ENCODE measurements at regions not wholly inside any gene's neighbourhood (a gene's known extent, or its start where the extent isn't known, plus 50 kb on each side); places are given as distances from the start of the nearest gene placed in this dataset.
A peak's percentile ranks its signal among the peaks of the same experiment; 100 is the strongest.

DNA sequence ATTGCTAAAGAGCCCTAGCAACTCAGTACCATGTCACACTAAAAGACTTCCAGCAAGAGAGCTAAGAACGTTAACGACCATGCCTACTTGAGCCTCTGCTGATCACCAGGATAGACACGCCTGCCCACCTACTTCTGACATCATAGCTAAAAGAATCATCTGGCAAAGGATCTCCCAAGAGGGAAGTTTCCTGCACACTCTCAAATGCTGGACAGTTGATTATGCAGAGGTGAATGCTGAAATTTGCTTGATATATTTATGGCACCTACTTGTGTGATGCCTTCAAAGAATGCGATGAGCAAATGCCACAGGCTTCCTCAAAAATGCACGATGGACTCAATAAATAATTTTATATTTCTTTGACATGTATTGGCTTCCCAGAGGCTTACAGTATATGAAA lies 113.6 kb downstream of the GALC start:
- no peak for DNase-seq (ENCODE audit: low read depth)

DNA sequence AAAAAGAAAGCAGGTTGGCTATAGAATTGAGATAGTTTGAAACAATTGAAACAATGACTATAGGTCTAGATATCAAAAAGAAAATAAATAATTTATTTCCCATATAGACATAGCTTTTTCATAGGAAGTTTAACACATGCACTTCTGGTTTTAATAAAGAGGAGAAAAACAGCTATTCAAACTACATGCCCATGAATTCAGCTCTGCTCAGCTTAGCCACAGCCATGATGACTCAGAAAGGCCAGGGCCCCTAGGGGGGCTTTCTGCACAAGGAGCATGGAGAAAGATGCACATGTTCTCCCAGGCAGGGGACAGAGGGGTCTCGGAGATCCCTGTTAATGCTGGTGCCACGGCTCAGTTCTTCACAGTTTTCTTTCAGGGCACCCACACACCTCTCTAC lies 114.0 kb downstream of the GALC start:
- DNase-seq (ENCODE audit: low read depth), result no peak

DNA sequence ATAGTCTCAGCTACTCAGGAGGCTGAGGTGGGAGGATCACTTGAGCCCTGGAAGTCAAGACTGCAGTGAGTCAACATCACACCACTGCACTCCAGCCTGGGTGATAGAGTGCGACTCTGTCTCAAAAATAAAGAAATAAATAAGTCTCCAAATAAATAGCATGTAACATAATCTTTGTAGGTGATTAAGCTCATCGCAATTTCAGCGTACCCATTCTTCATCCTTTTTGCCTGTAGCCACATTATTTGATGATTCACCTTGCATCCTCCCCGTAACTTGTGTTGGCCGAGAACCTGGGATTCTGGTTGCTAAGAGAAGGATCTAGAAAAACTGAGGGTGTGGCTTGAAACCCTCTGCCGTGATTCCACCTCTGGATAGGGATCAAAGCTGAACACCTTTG lies 115.1 kb downstream of the GALC start:
- DNase-seq (ENCODE audit: low read depth), result no peak

DNA sequence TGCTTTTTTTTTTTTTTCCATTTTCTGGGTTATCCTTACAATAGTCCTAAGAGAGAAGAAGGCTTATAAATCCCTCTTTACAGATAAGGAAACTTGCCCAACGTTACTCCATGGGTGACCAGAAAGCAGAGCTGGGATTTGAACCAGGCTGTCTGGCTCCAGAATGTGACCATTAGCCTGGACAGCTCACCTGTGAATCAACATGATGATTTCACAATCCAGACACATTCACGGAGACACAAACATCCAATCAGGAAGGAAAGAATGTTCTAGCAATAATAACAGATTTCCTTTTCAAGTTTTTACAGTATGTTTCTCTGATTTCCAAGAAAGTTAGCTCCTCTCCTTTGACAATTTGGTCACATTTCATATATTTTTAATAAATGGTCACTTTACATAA lies 118.3 kb downstream of the GALC start:
- no peak for DNase-seq (ENCODE audit: low read depth)

DNA sequence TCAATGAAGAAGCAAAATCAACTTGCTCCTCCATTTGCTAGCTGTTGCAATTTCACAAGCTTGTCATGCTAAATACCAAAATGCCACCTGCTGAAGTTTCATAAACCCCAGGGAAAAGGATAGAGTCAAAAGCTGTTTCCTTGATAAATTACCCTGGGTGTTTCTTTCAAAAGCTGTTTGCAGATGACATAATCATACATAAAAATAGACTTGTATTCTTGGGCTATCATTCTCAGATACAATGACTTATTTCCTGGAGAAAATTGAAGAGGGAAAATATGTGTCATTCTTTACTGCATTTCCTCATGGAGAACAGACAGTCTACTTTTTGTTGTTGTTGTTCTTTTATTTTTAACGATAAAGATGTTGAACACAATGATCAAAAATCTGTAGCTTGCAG lies 119.2 kb downstream of the GALC start:
- no peak for DNase-seq (ENCODE audit: low read depth)

DNA sequence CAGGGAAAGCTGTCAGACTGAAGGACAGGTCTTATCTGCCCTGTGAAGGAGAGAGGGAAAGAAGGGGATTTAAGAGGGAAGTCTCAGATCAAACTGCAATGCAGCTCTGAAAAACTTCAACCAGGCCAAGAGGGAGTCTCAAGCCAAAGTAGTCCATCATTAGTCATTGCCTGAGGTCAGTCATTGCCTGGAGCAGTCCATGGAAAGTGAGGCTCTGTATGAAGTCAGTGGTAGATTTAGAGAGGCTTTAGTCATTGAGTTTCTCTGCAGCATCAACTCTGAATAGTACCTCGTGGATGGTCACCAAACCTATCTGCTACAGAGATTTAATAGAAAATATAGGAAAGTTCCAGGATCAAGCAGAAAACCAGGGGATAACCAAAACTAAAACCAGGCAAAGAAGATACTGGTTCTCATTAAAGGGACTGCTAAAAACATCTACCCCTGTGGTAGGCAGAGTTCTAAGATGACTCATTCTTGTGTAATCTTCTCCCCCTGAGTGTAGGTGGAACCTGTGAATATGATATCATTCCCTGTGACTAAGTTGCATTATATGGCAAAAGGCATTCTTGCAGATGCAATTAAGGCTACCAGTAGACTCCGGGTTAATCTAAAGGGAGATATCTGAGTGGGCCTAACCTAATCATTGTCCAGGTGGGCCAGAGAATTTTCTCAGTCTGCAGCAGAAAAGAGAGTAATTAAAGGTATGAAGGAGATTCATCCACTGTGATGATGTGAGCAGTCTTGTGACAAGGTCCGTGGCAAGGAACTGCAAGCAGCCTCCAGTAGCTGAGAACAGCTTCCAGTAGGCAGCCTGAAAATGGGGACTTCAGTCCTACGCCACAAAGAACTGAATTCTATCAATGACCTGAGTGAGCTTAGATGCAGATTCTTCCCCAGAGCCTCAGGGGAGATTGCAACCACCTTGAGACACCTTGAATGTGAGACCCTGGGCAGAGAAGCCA lies 123.1 kb downstream of the GALC start:
- DNase-seq (ENCODE audit: low read depth), result peak; percentile 15

DNA sequence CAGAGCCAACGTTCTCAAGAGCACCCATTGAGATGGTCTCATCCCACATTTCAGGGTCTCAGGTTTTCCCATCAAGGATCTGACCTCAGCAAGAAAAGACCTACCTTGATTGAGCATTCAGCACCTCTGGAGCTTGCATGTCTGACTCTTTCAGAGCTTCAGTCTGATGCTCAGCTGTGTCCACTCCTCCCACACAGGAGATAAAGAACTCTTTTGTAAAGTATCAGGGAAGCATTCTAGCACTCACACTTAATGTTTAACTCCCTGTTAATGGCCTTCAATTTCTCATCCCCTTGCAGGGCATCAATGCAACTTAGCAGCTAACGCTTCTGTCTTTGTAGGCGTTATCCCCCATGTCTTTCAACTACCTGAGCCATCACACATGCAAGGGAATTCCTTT lies 124.1 kb downstream of the GALC start:
- DNase-seq (ENCODE audit: low read depth), result no peak

DNA sequence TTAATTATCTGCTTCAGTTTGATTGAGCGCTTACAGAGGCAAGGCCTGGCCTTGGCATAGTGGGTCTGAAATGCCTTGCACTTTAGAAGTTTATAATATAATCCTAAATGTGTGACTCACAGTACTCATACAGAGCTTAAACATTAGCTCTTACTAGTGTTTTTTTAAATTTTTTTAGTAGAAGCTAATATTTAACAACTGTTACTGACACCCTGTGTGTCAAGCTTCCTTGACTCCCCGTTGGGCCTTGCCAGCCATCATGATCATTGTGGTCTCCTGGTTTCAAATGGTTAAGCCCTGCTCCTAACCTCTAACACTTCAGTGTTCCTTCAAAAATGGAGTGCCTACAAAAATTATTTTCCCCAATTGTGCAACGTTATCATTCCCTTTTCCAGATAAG lies 126.9 kb downstream of the GALC start:
- DNase-seq (ENCODE audit: low read depth), result no peak

DNA sequence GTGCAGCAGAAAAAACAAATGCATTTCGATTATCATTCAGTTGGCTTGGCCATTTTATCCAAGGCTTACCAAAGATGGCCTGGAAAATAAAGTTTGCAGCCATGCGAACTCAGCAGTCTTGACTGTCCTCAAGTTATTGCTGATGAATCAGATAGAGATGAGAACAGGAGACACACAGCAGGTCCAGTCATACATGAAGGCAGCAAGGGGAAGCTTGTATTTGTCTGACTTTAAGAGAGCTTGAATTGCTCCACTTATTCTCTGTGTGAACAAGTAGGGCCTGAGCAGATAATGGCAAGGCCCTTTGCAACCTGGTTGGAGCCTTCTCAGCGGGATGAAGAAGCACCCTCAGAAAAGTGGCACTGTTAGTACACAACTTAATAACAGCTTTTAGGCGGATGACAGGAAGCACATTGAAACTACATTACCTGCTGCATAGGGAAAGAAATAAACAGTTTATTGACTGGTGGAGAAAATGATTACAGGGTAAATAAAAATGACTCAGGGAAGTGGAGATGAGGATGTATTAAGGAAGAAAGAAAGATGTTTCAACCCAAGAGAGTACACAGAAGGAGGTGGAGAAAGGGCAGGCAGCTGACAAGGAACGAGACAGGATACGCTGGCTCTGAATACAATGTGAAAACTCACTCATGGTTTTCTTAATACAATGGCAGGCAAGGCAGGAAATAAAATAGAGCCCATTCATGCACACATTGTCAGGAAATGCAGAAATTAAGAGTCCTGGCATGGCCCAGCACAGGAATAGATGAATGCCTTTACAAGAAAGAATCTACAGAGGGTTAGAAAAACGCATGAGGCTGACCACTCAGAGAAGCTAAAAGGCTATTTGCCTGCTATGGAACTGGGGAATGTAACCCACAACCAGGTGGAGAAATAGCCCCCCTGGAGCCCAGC lies 128.4 kb downstream of the GALC start:
- no peak for DNase-seq (ENCODE audit: low read depth)

DNA sequence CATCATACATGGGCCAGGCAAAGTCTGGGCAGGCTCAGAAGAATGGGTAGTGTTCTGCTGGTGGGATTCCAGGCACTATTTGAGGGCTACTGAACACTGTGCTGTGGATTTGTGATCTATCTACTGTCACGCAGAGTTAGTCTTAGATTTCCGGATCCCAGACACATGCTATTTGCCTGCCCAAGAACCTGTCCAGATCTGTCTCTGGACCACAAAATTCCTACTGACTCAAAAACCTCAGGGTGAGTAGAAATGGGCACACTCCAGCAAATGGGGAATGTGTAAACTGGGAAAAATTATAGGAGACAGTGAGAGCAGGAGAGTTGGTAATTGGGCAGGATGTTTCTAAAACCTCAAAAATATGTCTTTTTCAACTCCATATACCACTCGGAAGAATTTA lies 129.9 kb downstream of the GALC start:
- no peak for DNase-seq (ENCODE audit: low read depth)

DNA sequence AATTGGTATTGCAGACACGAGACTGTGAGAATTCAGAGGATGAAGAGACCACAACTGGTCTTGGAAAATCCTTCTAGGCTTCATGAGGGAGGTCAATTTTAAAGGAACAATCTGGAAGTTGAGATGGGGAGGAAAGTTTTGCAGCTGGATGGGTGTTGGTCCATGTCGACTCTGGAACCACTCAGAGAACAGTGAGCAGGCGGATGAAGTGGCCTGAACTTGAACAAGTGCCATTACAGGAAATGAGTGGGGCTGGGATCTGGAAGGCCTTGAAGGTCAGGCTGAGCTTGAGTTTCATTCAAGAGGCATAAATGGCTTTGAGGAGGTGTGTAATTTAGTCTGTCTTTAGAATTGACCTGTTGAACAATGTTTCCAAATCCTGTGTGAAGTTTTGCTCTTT lies 140.9 kb downstream of the GALC start:
- DNase-seq (ENCODE audit: low read depth), result no peak

DNA sequence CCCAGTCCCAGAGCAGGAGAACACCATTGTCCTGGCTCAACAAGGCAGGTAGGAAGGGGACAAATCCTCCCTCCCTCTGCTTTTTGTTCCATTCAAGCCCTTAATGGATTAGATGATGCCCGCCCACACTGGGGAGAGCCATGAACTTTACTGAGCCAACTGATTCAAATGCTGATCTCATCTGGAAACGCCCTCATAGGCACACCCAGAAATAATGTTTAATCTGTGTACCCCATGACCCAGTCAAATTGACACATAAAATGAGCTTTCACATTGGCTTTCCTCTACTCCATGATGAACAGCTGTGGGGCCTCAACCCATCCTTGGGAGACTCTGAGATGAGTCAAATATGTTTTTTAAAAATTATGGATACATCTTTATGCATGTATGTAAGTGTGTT lies 141.8 kb downstream of the GALC start:
- no peak for DNase-seq (ENCODE audit: low read depth)

DNA sequence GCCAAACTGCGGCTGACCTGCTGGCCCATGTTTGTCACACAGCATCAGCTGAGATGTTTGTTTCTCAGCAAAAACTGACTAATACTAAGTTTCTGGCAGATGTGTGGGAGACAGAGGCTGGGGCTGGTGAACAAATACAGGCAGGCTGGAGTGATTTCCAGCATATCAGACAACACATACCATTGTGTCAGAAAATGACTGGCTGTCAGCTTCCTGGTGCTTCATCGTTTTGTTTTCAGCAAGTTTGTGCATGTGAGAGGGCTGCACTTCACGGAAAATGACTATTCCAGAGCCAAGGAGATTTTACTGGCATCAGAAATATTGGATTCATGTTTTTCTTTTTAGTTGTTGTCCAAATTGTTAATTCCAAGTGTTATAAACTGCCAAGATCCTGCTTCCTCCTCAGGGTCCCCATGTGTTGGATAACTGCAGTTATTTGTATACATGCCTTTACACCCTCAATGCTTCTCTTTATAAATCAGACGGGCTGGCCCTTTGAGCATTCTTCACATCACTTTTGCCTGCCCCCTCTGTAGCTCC lies 145.7 kb downstream of the GALC start:
- no peak for DNase-seq (ENCODE audit: low read depth)

DNA sequence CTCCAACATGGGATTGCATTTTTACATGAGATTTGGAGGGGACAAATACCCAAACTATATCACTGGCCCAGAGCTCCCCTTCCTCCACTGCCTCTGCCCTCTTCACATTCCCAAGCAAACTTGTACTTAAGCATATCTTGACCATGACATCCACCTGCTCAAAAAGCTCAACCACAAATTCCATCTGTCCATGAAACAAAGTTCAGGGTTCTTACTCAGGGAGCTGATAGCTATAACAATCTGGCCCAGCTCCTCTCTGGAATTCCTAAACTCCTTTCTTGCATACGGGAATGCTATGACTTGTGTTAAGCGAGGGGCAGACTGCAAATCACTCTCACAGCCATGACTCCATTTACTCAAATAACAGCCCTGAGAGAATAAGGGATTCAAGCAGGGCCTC lies 152.1 kb downstream of the GALC start:
- DNase-seq (ENCODE audit: low read depth), result no peak

DNA sequence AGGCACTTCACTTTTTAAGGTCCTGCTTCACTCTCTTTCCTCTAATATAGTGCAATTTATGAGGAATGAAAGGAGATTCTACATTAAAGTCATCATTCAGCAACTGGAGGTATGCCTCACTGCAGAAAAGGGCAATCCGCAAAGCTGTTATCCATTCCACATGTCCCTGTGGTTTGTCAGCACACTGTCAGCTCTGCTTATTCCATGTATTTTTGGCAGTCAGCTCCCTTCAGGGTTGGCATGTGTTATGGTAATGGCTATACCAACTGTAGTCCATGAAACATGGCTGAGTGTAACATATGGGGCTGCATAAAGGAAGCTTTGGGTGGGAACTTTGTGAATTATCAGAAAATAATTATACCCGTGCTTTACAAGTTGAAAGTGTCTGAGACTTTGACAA lies 154.1 kb downstream of the GALC start:
- no peak for DNase-seq (ENCODE audit: low read depth)

DNA sequence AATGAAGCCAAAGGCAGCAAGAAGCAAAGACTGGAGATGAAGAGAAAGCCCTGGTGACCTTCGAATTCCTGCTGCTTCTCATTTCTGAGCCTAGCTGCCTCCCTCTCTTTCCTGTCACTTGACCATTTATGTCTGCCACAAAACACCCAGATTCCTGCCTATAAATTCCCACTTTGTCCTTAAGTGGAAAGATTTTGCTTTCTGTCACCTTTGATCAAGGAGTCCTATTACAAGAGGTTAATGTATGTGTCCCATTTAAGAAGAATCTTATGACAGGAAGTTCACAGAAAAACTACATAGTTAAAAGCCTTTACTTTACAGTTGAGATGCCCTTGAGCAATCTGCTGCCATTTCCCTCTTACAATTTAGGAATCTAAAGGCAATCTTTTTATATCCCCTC lies 155.7 kb downstream of the GALC start:
- no peak for DNase-seq (ENCODE audit: low read depth)

DNA sequence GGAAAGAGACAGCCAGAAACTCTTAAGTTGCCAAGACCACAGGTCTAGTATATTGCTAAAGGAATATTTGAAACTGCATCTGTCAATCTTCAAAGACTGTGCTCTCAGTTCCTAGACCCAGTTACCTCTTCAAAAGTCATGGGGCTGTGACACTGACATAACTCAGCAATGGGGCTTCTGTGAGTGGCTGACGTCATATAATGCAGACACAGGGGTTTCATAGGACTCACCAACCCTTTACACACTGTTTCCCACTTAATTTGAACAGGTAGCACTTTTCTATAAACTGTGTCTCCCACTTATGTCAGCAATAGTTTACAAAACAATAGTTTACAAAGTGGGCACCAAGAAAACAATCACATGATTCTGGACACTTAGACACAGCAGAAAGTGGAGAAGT lies 158.4 kb downstream of the GALC start:
- no peak for DNase-seq (ENCODE audit: low read depth)

DNA sequence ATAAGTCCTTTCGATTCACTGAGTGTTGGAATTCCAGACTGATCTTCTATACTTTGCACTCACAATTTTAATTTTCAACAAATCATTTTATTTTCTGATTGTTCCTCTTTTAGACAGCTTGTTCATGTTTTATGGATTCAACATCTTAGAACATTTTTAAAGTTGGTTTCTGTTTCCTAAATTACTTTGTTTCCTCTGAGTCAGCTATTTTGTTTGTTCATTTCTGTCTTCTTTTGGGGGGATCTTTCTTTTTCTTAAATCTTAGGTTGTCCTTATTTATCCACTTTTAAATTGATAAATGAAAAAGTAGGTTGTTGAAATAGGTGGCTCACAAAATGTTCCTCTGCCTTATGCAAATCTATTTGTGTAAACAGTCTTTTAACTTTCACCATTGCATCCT lies 160.0 kb downstream of the GALC start:
- no peak for DNase-seq (ENCODE audit: low read depth)

DNA sequence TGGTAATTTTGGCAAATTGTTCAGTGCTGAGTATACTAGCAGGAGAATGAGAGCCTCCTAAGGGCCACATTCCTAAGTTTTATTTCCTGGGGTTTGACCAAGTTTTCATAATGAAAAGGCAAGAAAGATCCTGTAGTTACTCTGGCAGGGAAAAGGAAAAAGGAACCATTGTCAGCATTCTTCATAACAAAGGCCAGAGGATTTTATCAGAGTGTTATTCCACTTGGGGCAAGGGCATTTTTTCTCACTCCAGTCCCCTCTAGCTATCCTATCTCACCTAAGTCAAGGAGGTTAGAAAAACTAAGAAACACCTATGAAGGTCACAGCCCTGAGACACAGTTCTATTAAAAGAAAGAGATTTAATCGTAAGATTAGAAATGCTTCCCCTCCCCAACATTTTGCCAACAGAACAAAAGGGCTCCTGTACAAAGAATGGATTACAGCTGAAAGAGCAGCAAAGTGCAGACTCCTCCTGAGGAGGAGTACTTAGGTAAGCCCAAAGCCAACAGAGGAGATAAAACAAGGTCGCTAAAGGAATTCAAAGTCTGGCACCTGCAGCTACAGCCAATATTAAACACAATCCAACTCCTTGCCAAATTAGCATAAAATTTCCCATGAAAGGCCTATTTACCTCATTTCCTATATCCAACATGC lies 162.4 kb downstream of the GALC start:
- DNase-seq (ENCODE audit: low read depth), result no peak

DNA sequence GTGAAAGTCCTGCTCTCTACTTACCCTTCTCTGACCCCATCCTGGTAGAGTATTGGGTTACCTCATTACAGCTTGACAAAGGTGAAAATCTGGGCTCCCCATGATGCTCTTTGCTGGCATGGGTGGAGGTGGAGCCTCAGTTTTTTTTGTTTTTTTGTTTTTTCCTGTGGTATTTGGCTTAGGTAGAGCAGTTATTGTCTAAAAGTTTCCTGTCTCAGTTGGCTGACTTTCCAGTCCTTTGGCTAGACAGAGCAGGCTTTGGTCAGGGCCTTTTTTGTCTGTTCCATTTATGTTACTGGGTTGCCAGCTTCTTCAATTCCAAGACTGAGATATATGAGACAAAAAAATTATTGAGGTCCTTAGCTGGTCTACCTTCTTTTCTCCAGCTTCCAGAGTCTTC lies 163.4 kb downstream of the GALC start:
- no peak for DNase-seq (ENCODE audit: low read depth)

DNA sequence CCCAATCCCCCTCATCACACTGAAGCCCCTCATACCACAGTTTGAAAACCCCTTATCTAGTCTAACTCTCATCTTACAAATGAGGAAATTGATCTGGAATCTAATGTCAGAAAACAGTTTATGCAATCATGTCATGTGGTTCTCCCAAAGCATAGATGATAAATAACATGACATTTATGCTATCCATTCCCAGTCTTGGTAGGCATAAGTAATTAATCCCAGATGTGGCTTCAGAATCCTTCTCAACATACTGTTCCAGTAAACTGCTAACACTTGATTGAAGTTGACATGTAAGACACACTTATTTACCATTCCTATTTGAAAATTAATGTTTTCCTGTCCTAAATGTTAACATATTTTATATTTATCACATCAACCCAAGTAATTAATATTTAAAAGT lies 168.7 kb downstream of the GALC start:
- DNase-seq (ENCODE audit: low read depth), result no peak

DNA sequence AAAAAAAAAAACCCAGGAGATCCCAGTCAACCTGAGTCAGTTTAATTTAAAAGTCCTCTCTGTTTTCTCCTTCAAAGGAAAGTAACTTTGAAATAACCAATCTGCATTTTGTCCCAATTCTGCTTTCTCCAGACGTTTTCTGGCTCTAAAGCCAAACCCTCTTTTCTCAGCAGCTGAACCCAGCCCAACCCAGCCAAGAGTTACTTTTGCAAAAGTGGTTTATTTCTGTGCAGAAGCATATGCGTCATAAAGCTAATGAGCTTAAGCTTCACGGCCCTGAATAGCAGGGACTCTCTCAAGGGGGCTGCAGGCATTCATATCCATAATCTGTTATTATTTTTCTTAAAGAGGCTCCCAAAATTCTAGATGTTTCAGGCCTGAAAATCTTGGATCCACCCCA lies 176.6 kb downstream of the GALC start:
- DNase-seq (ENCODE audit: low read depth), result no peak

All from iris pigment epithelial cell (primary cell).